OCI-LY7 (cell line): ENCODE measurements at regions not wholly inside any gene's neighbourhood (a gene's known extent, or its start where the extent isn't known, plus 50 kb on each side); places are given as distances from the start of the nearest gene placed in this dataset.

ENCODE experiments used
- EZH2phosphoT487 ChIP-seq: fragments of 200-600 bp; sonication (generic); IDR thresholded peaks from 2 replicates; pipeline ENCODE4 v1.6.1; 2018; ENCODE audit warnings: low read depth, borderline replicate concordance, mild to moderate bottlenecking, mixed run types, antibody characterized with exemption, low read length, moderate library complexity, mixed read lengths
- TF ChIP-seq, protein P1 (sequence below): fragments of 200-600 bp; sonication (generic); conservative IDR thresholded peaks from 2 replicates; pipeline ENCODE4 v1.5.1; 2014; ENCODE audit warnings: mild to moderate bottlenecking, antibody characterized with exemption, low read length, moderate library complexity, mixed read lengths

DNA sequence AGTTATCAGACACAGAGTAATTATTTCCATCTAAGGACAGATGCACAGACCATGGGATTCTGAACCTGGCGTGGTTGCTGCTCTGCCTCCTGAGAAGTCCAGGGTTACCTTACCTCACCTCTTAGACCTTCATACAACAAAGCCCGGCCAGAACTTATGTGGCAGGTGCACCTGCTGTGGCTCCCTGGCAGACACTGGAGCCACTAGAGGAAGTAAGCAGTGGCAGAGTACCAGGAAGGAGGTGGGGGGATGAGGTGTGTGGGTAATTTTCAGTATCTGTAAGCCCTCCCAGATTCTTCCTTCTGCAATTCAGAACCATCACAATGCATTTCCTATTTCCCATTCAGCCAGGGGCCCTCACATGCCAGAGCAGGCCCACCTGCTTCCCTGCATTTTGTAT lies 106.1 kb upstream of the DOCK9 start:
- no peak for TF ChIP-seq EZH2phosphoT487
- TF ChIP-seq, protein P1, sequence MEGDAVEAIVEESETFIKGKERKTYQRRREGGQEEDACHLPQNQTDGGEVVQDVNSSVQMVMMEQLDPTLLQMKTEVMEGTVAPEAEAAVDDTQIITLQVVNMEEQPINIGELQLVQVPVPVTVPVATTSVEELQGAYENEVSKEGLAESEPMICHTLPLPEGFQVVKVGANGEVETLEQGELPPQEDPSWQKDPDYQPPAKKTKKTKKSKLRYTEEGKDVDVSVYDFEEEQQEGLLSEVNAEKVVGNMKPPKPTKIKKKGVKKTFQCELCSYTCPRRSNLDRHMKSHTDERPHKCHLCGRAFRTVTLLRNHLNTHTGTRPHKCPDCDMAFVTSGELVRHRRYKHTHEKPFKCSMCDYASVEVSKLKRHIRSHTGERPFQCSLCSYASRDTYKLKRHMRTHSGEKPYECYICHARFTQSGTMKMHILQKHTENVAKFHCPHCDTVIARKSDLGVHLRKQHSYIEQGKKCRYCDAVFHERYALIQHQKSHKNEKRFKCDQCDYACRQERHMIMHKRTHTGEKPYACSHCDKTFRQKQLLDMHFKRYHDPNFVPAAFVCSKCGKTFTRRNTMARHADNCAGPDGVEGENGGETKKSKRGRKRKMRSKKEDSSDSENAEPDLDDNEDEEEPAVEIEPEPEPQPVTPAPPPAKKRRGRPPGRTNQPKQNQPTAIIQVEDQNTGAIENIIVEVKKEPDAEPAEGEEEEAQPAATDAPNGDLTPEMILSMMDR, result no peak
